ENCODE measurements at regions not wholly inside any gene's neighbourhood (a gene's known extent, or its start where the extent isn't known, plus 50 kb on each side); places are given as distances from the start of the nearest gene placed in this dataset.
"Not testable (repeated sequence)": the region's sequence is repeated elsewhere in the genome, so short reads cannot be mapped to it uniquely, and the experiment has no call there.

DNA sequence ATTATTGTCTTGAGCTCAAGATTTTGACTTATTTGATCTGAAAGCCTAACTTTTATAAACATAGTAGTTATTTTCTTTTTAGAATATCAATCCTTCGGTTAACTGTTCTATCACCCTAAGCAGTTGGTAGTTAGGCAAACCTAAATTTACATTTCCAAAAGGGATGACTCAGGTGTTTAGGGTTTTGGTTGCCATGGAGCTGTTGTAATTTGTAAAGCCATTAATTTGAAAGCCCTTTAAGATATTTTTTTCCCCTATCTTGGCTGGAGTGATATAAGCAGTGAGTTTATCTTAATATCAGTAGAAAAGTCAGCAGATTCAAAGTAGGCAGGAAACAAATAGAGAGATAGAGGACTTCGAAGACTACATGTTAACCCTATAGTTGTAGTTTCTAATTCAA lies 1472.6 kb upstream of the CELF2 start:
- no peak for DNase-seq (ENCODE audit: low spot score)

DNA sequence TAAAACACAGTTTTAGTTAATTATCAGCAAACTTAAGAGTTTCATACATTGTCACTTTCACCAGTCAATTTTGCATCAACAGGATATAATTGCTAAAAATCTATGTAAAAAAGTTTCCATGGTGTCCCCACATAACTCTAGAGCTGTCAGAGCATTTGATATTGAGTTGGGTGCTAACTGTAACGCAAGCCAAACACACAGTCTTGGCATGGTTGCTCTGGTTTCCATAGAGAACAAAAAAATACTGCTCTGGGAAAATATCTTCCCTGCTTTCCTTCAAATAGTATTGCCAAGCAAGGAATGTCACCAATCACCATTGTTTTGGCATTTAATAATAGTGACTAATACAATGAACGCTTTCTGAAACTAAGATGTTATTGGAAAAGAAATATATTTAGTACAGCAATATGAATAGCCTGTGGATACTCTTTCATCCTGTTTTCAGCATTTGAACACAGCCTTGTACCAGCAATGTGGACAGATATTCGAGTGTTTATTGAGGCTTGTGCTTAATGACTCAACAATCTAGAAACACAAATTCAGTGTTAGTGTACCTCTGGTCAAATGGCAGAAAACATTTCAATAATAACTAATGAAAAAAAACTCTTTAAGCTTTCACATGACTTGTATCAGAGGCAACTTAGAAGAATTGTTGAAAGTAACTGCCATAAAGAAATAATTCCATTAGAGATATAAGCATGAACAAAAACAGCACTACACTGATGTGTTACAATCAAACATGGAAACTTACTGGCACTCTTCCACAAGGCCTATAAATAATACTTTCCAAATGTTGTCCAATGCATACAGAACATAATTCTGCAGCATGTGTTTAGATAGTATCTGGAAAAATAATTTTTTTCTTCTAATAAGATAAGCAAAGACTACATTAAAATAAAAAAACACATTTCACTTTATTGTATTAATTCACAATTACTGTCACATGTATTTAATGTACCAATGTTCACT lies 1469.5 kb upstream of the CELF2 start:
- no peak for DNase-seq (ENCODE audit: low spot score)

DNA sequence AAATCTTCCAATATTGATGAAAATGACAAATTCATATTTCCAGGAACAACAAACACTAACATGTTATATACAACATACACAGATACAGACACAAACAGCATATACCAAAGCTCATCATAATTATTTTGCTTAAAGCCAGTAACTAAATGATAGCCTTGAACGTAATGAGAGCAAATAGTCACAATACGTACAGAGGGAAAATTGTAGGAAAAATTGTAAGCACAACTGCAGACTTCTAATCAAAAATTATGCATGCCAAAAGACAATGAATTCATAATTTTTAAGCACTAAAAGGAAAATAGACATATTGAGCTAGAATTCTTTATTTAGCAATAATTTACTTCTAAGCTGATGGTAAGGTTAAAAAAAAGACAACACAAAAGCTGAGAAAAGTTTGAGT lies 1466.9 kb upstream of the CELF2 start:
- DNase-seq (ENCODE audit: low spot score) = no peak

DNA sequence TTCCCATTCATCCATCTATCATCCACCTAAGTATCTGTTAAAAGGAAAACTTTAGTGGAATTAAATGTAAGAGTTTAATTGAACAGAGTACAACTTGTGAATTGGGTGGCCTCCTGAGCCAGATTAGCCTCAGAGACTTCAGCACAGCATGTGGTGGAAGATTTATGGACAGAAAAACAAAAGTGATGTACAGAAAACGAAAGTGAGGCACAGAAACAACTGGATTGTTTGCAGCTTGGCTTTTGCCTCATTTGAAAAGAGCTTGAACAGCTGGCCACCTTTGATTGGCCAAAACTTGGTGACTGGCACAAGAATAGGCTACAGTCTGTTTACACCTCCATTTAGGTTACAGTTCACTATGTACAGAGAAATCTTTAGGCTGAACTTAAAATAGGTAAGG lies 1463.4 kb upstream of the CELF2 start:
- no peak for DNase-seq (ENCODE audit: low spot score)

DNA sequence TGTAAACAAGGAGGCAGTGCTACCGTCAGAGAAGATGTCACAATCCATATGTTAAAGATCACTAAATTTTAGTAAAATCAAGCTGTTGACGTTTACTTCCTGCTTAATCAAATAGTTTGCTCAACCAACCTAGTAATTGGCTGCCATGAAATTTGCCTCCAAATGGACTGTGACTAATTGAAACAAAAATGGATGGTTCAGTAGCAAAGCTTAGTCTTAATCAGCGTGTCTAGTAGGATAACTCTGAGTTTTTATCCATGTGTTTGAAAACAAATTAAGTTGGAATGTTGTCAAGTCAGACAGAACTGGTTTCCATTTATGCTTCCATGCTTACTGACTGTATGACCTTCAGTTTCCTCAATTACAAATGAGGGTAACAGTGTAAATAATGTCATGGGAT lies 1456.7 kb upstream of the CELF2 start:
- DNase-seq (ENCODE audit: low spot score) = no peak

DNA sequence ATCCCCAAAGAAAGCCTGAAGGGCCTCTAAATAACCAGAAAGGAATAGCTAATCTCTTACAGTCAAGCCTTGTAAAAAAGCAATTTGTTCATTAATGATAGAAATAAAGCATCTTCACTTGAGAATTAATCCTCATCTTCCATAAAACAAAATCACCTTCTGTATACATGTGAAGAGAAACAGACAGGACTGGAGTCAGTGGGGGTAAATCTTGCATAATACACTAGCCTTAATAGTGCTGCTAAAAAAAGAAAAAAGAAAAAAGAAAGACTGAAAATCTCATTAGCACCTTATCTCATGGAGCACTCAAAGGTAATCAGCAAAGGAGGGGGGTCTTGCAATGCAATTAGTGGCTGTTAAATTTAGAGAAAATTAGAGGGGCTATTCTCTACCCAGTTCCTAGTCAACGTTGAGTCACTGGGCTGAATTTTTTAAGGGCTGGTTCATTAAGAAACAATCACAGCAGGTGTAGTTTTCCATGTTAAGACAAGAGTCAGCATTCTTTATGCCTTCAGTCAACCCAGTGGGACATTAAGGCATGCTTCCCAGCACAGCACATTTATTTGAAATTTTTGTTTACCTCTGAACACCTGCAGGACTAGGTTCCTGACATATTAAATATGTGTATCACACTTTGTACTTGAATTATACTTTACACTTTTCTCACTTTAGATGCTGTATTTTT lies 1455.7 kb upstream of the CELF2 start:
- DNase-seq (ENCODE audit: low spot score) = no peak

DNA sequence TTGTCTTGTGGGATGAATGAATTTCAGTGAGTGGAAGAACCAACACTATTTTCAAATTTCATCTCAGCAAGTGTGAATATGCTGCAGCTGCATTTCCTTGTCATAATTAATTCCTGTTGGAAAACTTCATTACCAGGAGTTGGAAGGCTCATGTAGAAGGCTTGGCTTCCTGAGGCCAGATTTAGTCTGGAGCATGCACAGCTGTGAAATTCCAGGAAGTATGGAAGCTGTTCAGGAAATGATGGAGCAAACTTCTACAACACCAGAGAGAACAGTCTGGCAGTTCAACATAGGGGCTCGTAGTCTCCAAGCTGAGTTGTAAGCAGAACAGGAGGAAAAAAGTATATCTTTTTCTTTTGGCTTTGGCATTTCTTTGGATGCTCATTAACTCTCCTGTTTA lies 1439.9 kb upstream of the CELF2 start:
- no peak for DNase-seq (ENCODE audit: low spot score)

DNA sequence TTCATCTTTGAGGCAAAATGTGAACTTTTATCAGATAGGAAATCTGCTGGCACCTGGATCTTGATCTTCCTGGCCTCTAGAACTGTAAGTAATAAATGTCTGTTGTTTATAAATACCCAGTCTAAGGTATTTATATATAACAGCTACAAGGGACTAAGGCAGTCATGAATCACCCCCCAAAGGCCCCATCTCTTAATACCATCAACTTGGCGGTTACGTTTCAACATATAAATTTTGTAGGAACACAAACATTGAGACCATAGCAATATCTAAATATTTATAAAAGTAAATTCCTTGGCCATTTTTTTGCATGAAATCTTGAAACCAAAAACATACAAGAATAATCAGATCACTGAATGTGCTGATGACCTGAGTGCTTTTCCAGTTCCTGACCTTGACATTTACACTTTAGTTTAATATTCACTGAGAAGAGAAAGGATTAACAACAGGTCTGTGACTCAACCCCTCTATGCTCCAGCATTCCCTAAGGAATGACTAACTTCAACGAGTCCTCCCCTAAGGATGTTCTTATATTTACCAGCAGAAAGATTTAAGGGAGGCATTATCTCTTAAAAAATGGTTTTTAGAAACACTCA lies 1438.5 kb upstream of the CELF2 start:
- no peak for DNase-seq (ENCODE audit: low spot score)

DNA sequence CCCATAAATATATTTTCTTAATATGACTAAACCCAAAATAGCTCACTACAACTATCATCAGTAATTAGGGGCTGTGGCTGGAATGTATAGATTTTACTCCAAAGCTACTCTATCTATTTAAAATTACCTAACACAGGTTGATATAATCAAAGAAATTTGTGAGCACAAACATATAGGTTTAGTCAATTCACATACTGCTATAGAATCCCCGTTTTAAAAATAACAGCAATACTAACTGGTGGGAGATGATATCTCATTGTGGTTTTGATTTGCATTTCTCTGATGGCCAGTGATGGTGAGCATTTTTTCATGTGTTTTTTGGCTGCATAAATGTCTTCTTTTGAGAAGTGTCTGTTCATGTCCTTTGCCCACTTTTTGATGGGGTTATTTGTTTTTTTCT lies 1434.9 kb upstream of the CELF2 start:
- not testable (repeated sequence) for DNase-seq (ENCODE audit: low spot score)

DNA sequence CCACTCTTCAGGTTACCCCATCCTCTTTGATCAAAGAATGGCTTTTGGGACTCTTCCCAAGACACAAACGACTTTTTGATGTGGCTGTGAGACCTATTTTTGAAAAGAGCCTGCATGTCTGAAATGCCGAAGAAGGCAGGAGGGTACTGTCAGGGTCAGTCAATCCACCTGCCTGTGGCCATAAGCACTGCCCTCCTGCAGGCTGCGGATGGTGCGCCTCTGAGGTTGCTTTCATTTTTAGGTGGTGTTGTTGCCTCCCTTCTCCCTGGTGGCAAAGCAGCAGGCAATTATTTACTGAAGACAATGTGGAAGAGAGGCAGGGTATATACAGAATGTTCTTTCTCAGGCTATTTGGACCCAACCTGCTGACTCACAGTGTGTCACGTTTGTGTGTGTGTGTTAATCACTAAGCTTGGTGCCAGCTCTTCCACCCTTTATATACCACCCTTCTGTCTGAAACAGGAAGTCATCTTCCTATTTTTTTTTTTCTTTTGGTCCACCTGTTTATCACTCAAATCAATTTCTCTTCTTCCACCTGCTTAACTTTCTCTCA lies 1421.2 kb upstream of the CELF2 start:
- no peak for DNase-seq (ENCODE audit: low spot score)

DNA sequence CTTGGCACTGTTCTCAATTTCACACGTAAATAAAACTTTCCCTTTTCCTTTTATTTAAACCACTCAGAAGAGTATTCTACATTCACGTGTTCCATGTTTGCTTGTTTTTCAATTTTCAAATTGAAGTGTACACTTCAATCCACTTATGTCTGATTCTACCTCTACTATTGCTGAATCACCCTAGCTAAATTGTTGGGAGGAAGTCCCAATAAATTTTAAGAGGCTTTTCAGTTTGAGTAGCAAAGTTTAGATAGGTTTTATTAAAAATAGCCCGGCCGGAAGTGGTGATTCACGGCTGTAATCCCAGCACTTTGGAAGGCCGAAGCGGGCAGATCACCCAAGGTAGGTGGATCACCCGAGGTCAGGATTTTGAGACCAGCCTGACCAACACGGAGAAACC lies 1414.7 kb upstream of the CELF2 start:
- no peak for DNase-seq (ENCODE audit: low spot score)

DNA sequence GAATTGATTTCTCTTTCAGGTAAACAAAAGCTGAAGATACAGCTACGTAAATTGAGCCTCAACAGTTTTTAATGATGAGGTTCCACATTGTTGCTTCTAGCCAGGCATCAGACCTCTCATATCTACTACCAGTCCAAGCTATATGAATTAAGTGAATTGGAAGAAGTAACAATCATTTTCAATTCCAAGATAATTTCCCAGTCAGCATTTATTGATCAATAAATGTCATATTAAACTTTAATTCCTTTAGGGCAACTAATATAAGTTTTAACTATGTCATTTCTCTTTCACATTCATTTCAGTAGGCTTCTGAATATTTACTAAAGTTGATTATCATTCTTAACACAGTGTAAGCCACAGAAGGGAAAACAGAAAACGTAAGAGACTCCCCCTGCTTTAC lies 1413.7 kb upstream of the CELF2 start:
- DNase-seq (ENCODE audit: low spot score) = no peak

DNA sequence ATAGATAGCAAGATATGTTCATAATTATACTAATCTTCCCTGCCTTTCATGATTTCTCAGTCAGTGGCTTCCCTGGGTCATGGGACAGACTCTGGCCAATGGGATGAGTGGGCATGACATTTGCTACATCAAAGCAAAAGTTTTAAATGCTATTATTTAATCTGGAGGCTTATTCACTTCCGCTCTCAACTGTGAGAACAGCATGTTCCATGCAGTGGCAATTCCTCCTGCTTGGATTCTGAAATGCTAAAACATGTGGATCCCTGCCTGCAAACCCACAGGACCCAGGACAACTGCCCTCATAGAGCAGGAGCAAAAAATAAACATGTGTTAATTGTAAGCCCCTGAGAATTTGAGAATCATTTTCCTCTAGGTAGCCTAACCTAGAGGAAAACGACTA lies 1412.4 kb upstream of the CELF2 start:
- no peak for DNase-seq (ENCODE audit: low spot score)

DNA sequence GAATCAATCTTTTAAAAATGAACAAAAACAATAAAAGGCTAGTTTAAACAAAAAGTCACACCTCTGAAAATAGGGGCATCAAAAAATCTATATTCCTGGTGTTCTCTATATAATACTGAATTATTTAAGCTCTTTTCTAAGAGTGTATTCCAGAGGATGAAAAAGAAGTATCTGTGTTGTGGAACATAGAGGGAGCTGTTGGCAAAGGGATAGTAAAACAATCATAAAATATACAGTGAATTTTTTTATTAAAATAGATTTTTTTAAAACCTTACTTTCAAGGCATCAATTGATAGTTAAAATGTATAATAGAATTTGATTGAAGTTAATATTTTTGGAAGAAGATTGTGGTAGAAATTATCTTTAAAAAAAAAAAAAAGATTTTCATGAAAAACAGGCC lies 1409.1 kb upstream of the CELF2 start:
- DNase-seq (ENCODE audit: low spot score) = no peak

DNA sequence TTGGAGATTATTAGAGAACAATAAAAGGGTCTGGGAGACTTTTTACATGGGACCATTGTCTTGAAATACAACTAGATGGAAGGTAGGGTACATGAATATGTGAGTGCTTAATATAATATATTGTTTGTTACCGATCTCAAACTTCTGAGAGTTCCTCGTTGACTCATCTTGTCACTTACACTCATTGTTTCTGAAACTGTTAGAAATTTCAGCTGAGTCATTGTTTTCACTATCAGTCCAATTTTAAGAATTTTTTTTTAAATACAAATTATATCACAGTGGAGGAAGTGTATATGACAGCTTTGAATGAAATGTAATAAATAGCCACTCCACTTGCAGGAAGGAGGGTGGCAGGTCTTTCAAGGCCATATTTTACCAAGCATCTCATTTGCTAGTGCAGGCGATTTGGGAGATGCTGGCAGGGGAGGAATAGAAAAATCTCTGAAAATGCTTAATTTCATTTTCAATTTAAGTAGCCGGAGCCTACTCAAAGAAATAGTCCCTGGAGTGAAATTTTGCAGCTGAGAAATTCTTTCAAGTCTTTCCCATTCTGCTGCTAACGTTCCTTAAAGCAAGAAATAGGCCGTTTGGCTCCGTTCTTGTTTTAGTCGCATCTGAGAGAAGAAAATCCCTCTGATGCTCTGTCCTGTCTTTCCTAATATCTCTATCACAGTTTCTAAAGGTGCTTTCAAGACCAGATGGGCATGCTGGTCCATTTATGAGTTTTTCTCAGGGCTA lies 1404.2 kb upstream of the CELF2 start:
- no peak for DNase-seq (ENCODE audit: low spot score)

DNA sequence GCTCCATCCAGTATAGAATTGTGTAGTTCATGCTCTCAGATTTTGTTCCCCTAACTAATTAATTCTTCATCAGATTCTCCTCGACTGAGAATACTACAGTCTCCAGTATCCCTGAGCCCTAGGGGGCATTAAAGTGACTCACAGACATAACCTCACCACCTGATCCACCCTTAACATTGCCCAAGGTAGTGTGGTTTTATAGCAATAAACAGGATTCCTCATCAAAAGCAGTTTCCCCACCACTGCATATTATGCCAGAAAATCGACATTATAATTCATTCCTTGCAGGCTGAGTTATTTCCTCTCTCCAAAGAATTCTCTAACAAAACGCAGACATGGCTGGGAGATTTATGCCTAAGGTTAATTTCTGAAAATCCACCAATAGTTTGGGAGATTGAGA lies 1402.5 kb upstream of the CELF2 start:
- DNase-seq (ENCODE audit: low spot score) = no peak

DNA sequence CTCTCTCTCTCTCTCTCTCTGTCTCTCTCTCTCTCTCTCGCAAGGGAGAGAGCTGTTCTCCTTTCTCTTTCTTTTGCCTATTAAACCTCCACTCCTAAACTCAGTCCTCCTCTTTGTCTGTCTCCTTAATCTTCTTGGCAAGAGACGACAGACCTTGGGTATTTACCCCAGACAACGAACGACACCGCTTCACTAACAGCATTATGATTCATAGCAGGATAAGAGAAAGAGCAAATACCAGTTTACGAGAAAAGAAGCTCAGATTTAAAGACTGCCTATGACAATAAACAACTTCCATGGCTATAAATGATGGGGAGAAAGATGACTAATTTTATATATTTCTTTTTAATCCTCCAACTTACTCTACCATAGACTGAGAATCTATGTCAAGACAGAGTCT lies 1396.5 kb upstream of the CELF2 start:
- no peak for DNase-seq (ENCODE audit: low spot score)

DNA sequence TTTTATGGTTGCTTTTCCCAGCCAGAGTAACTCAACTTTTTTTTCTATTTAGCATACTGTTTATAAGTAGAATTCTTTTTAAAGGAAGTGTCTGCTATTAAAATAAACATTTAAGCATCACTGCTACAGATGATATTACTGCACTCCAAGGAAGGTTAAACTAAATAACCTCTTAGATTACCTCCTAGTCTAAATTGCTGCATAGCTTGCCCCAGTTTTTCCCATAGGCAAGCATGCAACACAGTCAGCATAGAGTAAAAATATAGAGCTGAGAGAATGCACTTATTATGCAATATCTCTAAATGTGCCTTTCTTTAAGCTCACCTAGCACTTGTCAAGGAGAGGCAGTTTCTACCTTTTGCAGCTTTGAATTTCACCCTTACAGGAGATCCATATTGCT lies 1392.4 kb upstream of the CELF2 start:
- no peak for DNase-seq (ENCODE audit: low spot score)

DNA sequence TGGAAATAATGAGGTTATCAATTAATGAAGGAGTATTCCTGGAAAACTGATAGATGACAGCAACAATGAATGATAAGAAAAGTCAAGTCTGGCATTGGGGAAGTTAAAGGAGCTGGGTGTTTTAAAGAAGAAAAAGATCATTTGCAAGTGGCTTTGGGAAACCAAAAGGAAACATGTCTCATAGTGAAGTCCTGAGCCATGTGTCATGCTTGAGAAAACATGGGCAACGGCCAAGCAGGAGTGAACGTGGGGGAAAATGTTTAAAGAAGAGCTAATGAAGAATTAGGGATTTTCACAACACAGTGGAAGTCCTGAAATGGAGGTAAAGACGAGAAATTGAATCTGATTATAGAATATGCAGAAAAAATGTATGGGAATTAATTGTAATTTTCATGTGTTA lies 1383.2 kb upstream of the CELF2 start:
- DNase-seq (ENCODE audit: low spot score) = no peak

DNA sequence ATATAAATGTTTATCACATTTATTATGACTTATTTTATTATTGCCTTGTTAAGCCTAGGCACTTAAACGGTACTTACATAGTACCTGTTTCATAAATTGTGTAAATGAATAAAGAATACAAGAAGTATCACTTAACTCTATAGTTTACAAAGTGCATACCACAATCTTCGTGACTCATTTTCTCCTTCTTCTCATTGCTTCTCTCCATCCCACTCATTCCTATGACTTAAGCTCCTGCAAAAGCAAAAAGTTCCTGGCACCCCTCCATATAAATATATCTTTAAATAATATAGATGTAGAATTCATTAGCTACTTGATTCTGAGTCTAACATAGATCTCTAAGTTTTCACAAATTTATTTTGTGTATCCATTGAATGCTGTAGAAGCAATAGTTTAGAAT lies 1382.0 kb upstream of the CELF2 start:
- DNase-seq (ENCODE audit: low spot score) = no peak

DNA sequence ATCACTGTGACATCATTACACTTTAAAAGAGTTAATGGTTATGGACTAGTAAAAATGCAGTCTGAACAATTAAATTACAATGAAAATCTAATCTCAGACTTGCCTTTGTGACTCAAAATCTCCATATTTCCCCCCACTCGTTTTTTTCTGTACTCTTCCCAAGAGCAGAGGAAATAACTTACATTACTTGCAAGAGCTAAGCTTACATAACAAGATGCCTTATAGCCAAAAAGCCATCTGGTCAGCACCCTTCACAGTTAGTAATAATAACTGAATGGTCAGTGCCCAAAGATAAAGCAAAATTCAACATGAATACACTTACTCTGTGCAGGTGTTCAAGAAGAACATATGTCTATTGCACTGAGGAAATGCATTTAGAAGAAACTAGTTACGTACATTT lies 1381.5 kb upstream of the CELF2 start:
- DNase-seq (ENCODE audit: low spot score) = no peak

DNA sequence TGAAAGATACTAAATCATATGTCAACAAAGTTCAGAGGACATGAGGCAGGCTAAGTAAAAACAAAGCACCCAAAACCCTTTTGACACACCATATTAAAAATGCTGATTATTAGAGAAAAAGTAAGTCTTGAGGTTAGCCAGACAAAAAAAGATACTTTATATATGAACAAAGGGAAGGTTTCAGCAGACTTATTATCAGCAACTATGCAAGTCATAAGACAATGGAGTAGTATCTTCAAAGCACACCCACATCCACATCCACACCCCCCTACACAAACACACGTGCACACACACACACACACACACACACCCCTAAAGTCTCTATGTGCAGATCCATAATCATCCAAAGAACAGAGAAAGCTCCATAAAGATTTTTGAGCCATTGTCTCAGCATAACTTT lies 1373.9 kb upstream of the CELF2 start:
- DNase-seq (ENCODE audit: low spot score) = no peak

Measured in NAMALWA (cell line).